PC-3 (cell line): ENCODE measurements at regions not wholly inside any gene's neighbourhood (a gene's known extent, or its start where the extent isn't known, plus 50 kb on each side); places are given as distances from the start of the nearest gene placed in this dataset.

Experiments used
- ATAC-seq: fragments of 200-7000 bp; cut with Tn5 transposase; 2 replicates; pipeline ENCODE4 v1.9.1; 2020; ENCODE audit warnings: mild to moderate bottlenecking, moderate library complexity
- BruUV-seq: library from RNA; stranded (reverse); fragments of 400-500 nt; replicated peaks from 2 replicates; lab custom pipeline; 2021; lab: Mats Ljungman, UMichigan
- CTCF ChIA-PET: fragments of 300-600 bp; sonication (Branson Sonifier 250); formaldehyde crosslinking; loops from one replicate; lab custom pipeline; 2022; ENCODE audit warnings: antibody characterized with exemption; lab: Charles Lee
- POLR2A ChIA-PET: fragments of 300-600 bp; sonication (Branson Sonifier 250); formaldehyde crosslinking; loops from one replicate; lab custom pipeline; 2022; ENCODE audit warnings: antibody characterized with exemption; ENCODE audit not compliant: unreplicated experiment; lab: Charles Lee
- DNase-seq: peaks from one replicate; pipeline ENCODE4 v3.0.0-alpha.2; 2015
- H2AFZ ChIP-seq: fragments of 300-600 bp; sonication (generic); 2 replicates; pipeline ENCODE4 v1.6.0; 2016; ENCODE audit warnings: antibody characterized with exemption, low read length
- H3F3A ChIP-seq: fragments of 300-600 bp; sonication (generic); one replicate; pipeline ENCODE4 v1.6.0; 2017; ENCODE audit warnings: antibody characterized with exemption, low read length, control low read depth, mild to moderate bottlenecking; ENCODE audit not compliant: unreplicated experiment
- H3K27ac ChIP-seq: fragments of 300-600 bp; sonication (generic); 2 replicates; pipeline ENCODE4 v1.5.1; 2016; ENCODE audit warnings: mild to moderate bottlenecking, low read length
- H3K27me3 ChIP-seq: fragments of 300-600 bp; sonication (generic); 2 replicates; pipeline ENCODE4 v1.6.1; 2016; ENCODE audit warnings: low read length, mixed read lengths
- H3K36me3 ChIP-seq: fragments of 300-600 bp; sonication (generic); 2 replicates; pipeline ENCODE4 v1.6.1; 2016; ENCODE audit warnings: low read depth, mixed run types, low read length, mixed read lengths
- H3K4me1 ChIP-seq: fragments of 300-600 bp; sonication (generic); 2 replicates; pipeline ENCODE4 v1.5.1; 2016; ENCODE audit warnings: low read length; ENCODE audit not compliant: insufficient read depth
- H3K4me2 ChIP-seq: fragments of 300-600 bp; sonication (generic); 2 replicates; pipeline ENCODE4 v1.6.0; 2016; ENCODE audit warnings: low read length
- H3K4me3 ChIP-seq: fragments of 300-600 bp; sonication (generic); 2 replicates; pipeline ENCODE4 v1.5.1; 2016; ENCODE audit warnings: mild to moderate bottlenecking, low read length, mixed read lengths
- H3K79me2 ChIP-seq: fragments of 300-600 bp; sonication (generic); 2 replicates; pipeline ENCODE4 v1.6.1; 2017; ENCODE audit warnings: low read length, mixed read lengths
- H3K9ac ChIP-seq: fragments of 300-600 bp; sonication (generic); 2 replicates; pipeline ENCODE4 v1.6.0; 2016; ENCODE audit warnings: mild to moderate bottlenecking, low read length
- H3K9me2 ChIP-seq: fragments of 300-600 bp; sonication (generic); replicated peaks from 2 replicates; pipeline ENCODE4 v1.6.1; 2016; ENCODE audit warnings: mixed run types, low read length, mixed read lengths
- H3K9me3 ChIP-seq: fragments of 300-600 bp; sonication (generic); 2 replicates; pipeline ENCODE4 v1.6.1; 2016; ENCODE audit warnings: low read length, mixed read lengths
- H4K20me1 ChIP-seq: fragments of 300-600 bp; sonication (generic); 2 replicates; pipeline ENCODE4 v1.6.1; 2016; ENCODE audit warnings: low read length, mixed read lengths
- CTCF ChIP-seq: fragments of 300-600 bp; sonication (generic); conservative IDR thresholded peaks from 2 replicates; pipeline ENCODE4 v1.5.1; 2017; ENCODE audit warnings: antibody characterized with exemption, low read depth, mild to moderate bottlenecking, low read length
- EZH2 ChIP-seq: fragments of 300-600 bp; sonication (generic); IDR thresholded peaks from one replicate; pipeline ENCODE4 v1.6.1; 2017; ENCODE audit warnings: antibody characterized with exemption, mild to moderate bottlenecking, low read length; ENCODE audit not compliant: unreplicated experiment
- EZH2phosphoT487 ChIP-seq: fragments of 300-600 bp; sonication (generic); IDR thresholded peaks from 2 replicates; pipeline ENCODE4 v1.6.1; 2018; ENCODE audit warnings: mild to moderate bottlenecking, antibody characterized with exemption, low read length, borderline replicate concordance
- intact Hi-C: fragments of 100-400 bp; cut with micrococcal nuclease; formaldehyde crosslinking; loops from 2 replicates; pipeline ENCODE4 v1.9.0; 2023

GRCh38 chr2:16064745-16065144 lies 124.4 kb downstream of the MYCN start:
- Histone ChIP-seq H4K20me1 (no peaks in the 10 kb centered on the region), H3K9ac (no peak overlapping the region), H3K4me3 (no peak overlapping the region), H3K4me2 (no peak overlapping the region), H3K27me3 (no peaks in the 10 kb centered on the region), H3F3A (no peaks in the 10 kb centered on the region), H3K9me2 (no peaks in the 10 kb centered on the region), H3K79me2 (no peaks in the 10 kb centered on the region), H3K4me1 (no peaks in the 10 kb centered on the region), H3K36me3 (no peaks in the 10 kb centered on the region), H3K27ac (no peak overlapping the region), H2AFZ (no peak overlapping the region), H3K9me3 (no peaks in the 10 kb centered on the region)
- no TSS peak for BruUV-seq
- DNase-seq (no peak), ATAC-seq (no peak)
- intact Hi-C loops, result no loop called here
- TF ChIP-seq EZH2, result no peak
- TF ChIP-seq EZH2phosphoT487, result no peak
- TF ChIP-seq CTCF, result no peak
- ChIA-PET CTCF (no interaction called here), POLR2A (no interaction called here)

GRCh38 chr2:16063955-16064633 lies 123.7 kb downstream of the MYCN start:
- ChIA-PET CTCF (no interaction called here), POLR2A (no interaction called here)
- Histone ChIP-seq H3K4me2 (no peak overlapping the region), H3K36me3 (no peaks in the 10 kb centered on the region), H3K9me2 (no peaks in the 10 kb centered on the region), H3K9ac (no peak overlapping the region), H3K27me3 (no peaks in the 10 kb centered on the region), H3K4me3 (no peak overlapping the region), H3K27ac (no peak overlapping the region), H4K20me1 (no peaks in the 10 kb centered on the region), H3K79me2 (no peaks in the 10 kb centered on the region), H3K4me1 (no peaks in the 10 kb centered on the region), H3K9me3 (no peaks in the 10 kb centered on the region), H2AFZ (no peak overlapping the region), H3F3A (no peaks in the 10 kb centered on the region)
- intact Hi-C loops, result no loop called here
- DNase-seq, result no peak
- no peak for ATAC-seq
- BruUV-seq, result no TSS peak
- TF ChIP-seq EZH2phosphoT487 (no peak), CTCF (no peak)

- POLR2A ChIA-PET, result no interaction called here
- BruUV-seq, result no TSS peak
Observed at GRCh38 chr2:16063251-16063850, 123.0 kb downstream of the MYCN start.

More at GRCh38 chr2:16063251-16063850, 123.0 kb downstream of the MYCN start:
- no peak overlapping the region for H3K4me2 ChIP-seq
- no peak overlapping the region for H3K4me3 ChIP-seq
- ATAC-seq (no peak), DNase-seq (no peak)
- H3K27me3 ChIP-seq, result no peaks in the 10 kb centered on the region
- CTCF ChIA-PET, result no interaction called here
- H3K9me3 ChIP-seq, result no peaks in the 10 kb centered on the region
- H3K79me2 ChIP-seq, result no peaks in the 10 kb centered on the region
- intact Hi-C loops, result no loop called here
- TF ChIP-seq CTCF (no peak), EZH2phosphoT487 (no peak), EZH2 (no peak)
- no peak overlapping the region for H3K27ac ChIP-seq
- no peaks in the 10 kb centered on the region for H3F3A ChIP-seq
- no peak overlapping the region for H2AFZ ChIP-seq
- H4K20me1 ChIP-seq, result no peaks in the 10 kb centered on the region
- H3K9ac ChIP-seq, result no peak overlapping the region
- H3K4me1 ChIP-seq, result no peaks in the 10 kb centered on the region
- no peaks in the 10 kb centered on the region for H3K36me3 ChIP-seq
- no peaks in the 10 kb centered on the region for H3K9me2 ChIP-seq
